GM21390 (cell line): ENCODE measurements at regions not wholly inside any gene's neighbourhood (a gene's known extent, or its start where the extent isn't known, plus 50 kb on each side); places are given as distances from the start of the nearest gene placed in this dataset.

Experiments used
- ATAC-seq: cut with Tn5 transposase; IDR thresholded peaks from one replicate; pipeline ENCODE4 v1.9.1; 2021; ENCODE audit not compliant: unreplicated experiment

- ATAC-seq, result no peak
Measured at GRCh38 chr10:29395409-29395808, 106.5 kb downstream of the LYZL1 start.

- no peak for ATAC-seq
Measured at GRCh38 chr10:29397221-29397620, 108.4 kb downstream of the LYZL1 start.

- ATAC-seq, result no peak
Measured at GRCh38 chr10:29403208-29403607, 114.3 kb downstream of the LYZL1 start.

GRCh38 chr10:29407280-29407858, 118.5 kb downstream of the LYZL1 start:
- no peak for ATAC-seq
